ENCODE measurements at regions not wholly inside any gene's neighbourhood (a gene's known extent, or its start where the extent isn't known, plus 50 kb on each side); places are given as distances from the start of the nearest gene placed in this dataset.

- DNase-seq (ENCODE audit: low read depth in 4 of 4, low spot score in 2 of 4) = no peak
These were observed 193.5 kb downstream of the ACTL7B start for GRCh38 chr9:108662091-108662875.

- no peak for DNase-seq (ENCODE audit: low read depth in 4 of 4, low spot score in 2 of 4)
These were observed 199.2 kb downstream of the ACTL7B start for GRCh38 chr9:108656566-108656965.

GRCh38 chr9:108655818-108656217, 200.0 kb downstream of the ACTL7B start:
- no peak for DNase-seq (ENCODE audit: low read depth in 4 of 4, low spot score in 2 of 4)

GRCh38 chr9:108654566-108654965, 201.2 kb downstream of the ACTL7B start:
- no peak for DNase-seq (ENCODE audit: low read depth in 4 of 4, low spot score in 2 of 4)

GRCh38 chr9:108652851-108653250, 202.9 kb downstream of the ACTL7B start:
- DNase-seq (ENCODE audit: low read depth in 4 of 4, low spot score in 2 of 4) = no peak

GRCh38 chr9:108650826-108651225, 205.0 kb downstream of the ACTL7B start:
- no peak for DNase-seq (ENCODE audit: low read depth in 4 of 4, low spot score in 2 of 4)

- DNase-seq (ENCODE audit: low read depth in 4 of 4, low spot score in 2 of 4) = no peak
These were observed 210.3 kb downstream of the ACTL7B start for GRCh38 chr9:108645520-108645919.

- no peak for DNase-seq (ENCODE audit: low read depth in 4 of 4, low spot score in 2 of 4)
These were observed 211.9 kb downstream of the ACTL7B start for GRCh38 chr9:108643731-108644510.

GRCh38 chr9:108642871-108643270, 212.9 kb downstream of the ACTL7B start:
- no peak for DNase-seq (ENCODE audit: low read depth in 4 of 4, low spot score in 2 of 4)

GRCh38 chr9:108640230-108640629, 215.6 kb downstream of the ACTL7B start:
- no peak for DNase-seq (ENCODE audit: low read depth in 4 of 4, low spot score in 2 of 4)

GRCh38 chr9:108639696-108640095, 216.1 kb downstream of the ACTL7B start:
- DNase-seq (ENCODE audit: low read depth in 4 of 4, low spot score in 2 of 4) = no peak

GRCh38 chr9:108639091-108639490, 216.7 kb downstream of the ACTL7B start:
- DNase-seq (ENCODE audit: low read depth in 4 of 4, low spot score in 2 of 4) = no peak

GRCh38 chr9:108637340-108637739, 218.4 kb downstream of the ACTL7B start:
- DNase-seq (ENCODE audit: low read depth in 4 of 4, low spot score in 2 of 4) = no peak

GRCh38 chr9:108636013-108636412, 219.8 kb downstream of the ACTL7B start:
- DNase-seq (ENCODE audit: low read depth in 4 of 4, low spot score in 2 of 4) = no peak

GRCh38 chr9:108634672-108635462, 220.9 kb downstream of the ACTL7B start:
- no peak for DNase-seq (ENCODE audit: low read depth in 4 of 4, low spot score in 2 of 4)

- DNase-seq (ENCODE audit: low read depth in 4 of 4, low spot score in 2 of 4) = no peak
These were observed 221.6 kb downstream of the ACTL7B start for GRCh38 chr9:108634204-108634603.

GRCh38 chr9:108631496-108632285, 224.1 kb downstream of the ACTL7B start:
- no peak for DNase-seq (ENCODE audit: low read depth in 4 of 4, low spot score in 2 of 4)

- no peak for DNase-seq (ENCODE audit: low read depth in 4 of 4, low spot score in 2 of 4)
These were observed 227.5 kb downstream of the ACTL7B start for GRCh38 chr9:108628316-108628715.

GRCh38 chr9:108626743-108627142, 229.0 kb downstream of the ACTL7B start:
- no peak for DNase-seq (ENCODE audit: low read depth in 4 of 4, low spot score in 2 of 4)

Measured in left renal cortex interstitium (tissue), 4 donors.